Limb (tissue), 2 donors: ENCODE measurements at regions not wholly inside any gene's neighbourhood (a gene's known extent, or its start where the extent isn't known, plus 50 kb on each side); places are given as distances from the start of the nearest gene placed in this dataset.
"Not testable (repeated sequence)": the region's sequence is repeated elsewhere in the genome, so short reads cannot be mapped to it uniquely, and the experiment has no call there.

Experiments used
- DNase-seq, 2 donors: peaks; one replicate each; pipeline ENCODE4 v3.0.0-alpha.2; 2016; ENCODE audit errors: extremely low spot score in 2 of 2

- no peak for DNase-seq
Measured at GRCh38 chr13:90032313-90032712, 1315.2 kb upstream of the MIR17HG start.

GRCh38 chr13:90032841-90033493, 1314.5 kb upstream of the MIR17HG start:
- no peak for DNase-seq

- DNase-seq, result no peak
Measured at GRCh38 chr13:90039516-90039915, 1308.0 kb upstream of the MIR17HG start.

GRCh38 chr13:90047600-90047999, 1299.9 kb upstream of the MIR17HG start:
- no peak for DNase-seq

GRCh38 chr13:90049989-90050671, 1297.4 kb upstream of the MIR17HG start:
- DNase-seq, result no peak

- DNase-seq, result no peak
Measured at GRCh38 chr13:90055121-90055520, 1292.4 kb upstream of the MIR17HG start.

- no peak for DNase-seq
Measured at GRCh38 chr13:90055760-90056159, 1291.7 kb upstream of the MIR17HG start.

GRCh38 chr13:90064226-90064625, 1283.3 kb upstream of the MIR17HG start:
- DNase-seq, result not testable (repeated sequence)

GRCh38 chr13:90068658-90069057, 1278.8 kb upstream of the MIR17HG start:
- no peak for DNase-seq

GRCh38 chr13:90070362-90070761, 1277.1 kb upstream of the MIR17HG start:
- no peak for DNase-seq

GRCh38 chr13:90070837-90071525, 1276.5 kb upstream of the MIR17HG start:
- DNase-seq, result no peak

- peak in 1 of 2 donors; percentile 40 for DNase-seq
Measured at GRCh38 chr13:90084684-90085290, 1262.7 kb upstream of the MIR17HG start.

- DNase-seq, result no peak
Measured at GRCh38 chr13:90089051-90089450, 1258.4 kb upstream of the MIR17HG start.

GRCh38 chr13:90091611-90092010, 1255.9 kb upstream of the MIR17HG start:
- no peak for DNase-seq

GRCh38 chr13:90094357-90094756, 1253.1 kb upstream of the MIR17HG start:
- DNase-seq, result no peak

- no peak for DNase-seq
Measured at GRCh38 chr13:90098577-90098976, 1248.9 kb upstream of the MIR17HG start.

GRCh38 chr13:90099847-90100246, 1247.6 kb upstream of the MIR17HG start:
- DNase-seq, result no peak

- DNase-seq, result no peak
Measured at GRCh38 chr13:90103099-90103784, 1244.2 kb upstream of the MIR17HG start.

GRCh38 chr13:90104764-90105163, 1242.7 kb upstream of the MIR17HG start:
- DNase-seq, result no peak

GRCh38 chr13:90105276-90105675, 1242.2 kb upstream of the MIR17HG start:
- DNase-seq, result no peak

- peak in 1 of 2 donors; percentile 17 for DNase-seq
Measured at GRCh38 chr13:90105849-90106496, 1241.5 kb upstream of the MIR17HG start.
